ENCODE measurements at regions not wholly inside any gene's neighbourhood (a gene's known extent, or its start where the extent isn't known, plus 50 kb on each side); places are given as distances from the start of the nearest gene placed in this dataset.

GRCh38 chr13:97539651-97540610, 106.0 kb downstream of the RAP2A start:
- TF ChIP-seq FOXP2 (optimal IDR thresholded peaks at IDR 0.05; ENCODE audit: borderline replicate concordance, extremely low read depth, extremely low read length, insufficient read depth) (no peak), POLR2AphosphoS5 (IDR thresholded peaks at IDR 0.05; ENCODE audit: low read depth, low read length) (no peak)

GRCh38 chr13:97540696-97541095, 106.7 kb downstream of the RAP2A start:
- TF ChIP-seq REST (IDR thresholded peaks at IDR 0.05; ENCODE audit: insufficient read depth in 1 of 2, low read depth in 2 of 2, low read length in 2 of 2) (no peak), POLR2AphosphoS5 (IDR thresholded peaks at IDR 0.05; ENCODE audit: low read depth, low read length) (no peak), TAF1 (IDR thresholded peaks at IDR 0.05; ENCODE audit: borderline replicate concordance, insufficient read depth, low read length) (no peak), SIN3A (IDR thresholded peaks at IDR 0.05; ENCODE audit: borderline replicate concordance, insufficient read depth, low read length) (no peak), FOXP2 (optimal IDR thresholded peaks at IDR 0.05; ENCODE audit: borderline replicate concordance, extremely low read depth, extremely low read length, insufficient read depth) (no peak)

- TF ChIP-seq REST (IDR thresholded peaks at IDR 0.05; ENCODE audit: insufficient read depth in 1 of 2, low read depth in 2 of 2, low read length in 2 of 2) (no peak), TAF1 (IDR thresholded peaks at IDR 0.05; ENCODE audit: borderline replicate concordance, insufficient read depth, low read length) (no peak), FOXP2 (optimal IDR thresholded peaks at IDR 0.05; ENCODE audit: borderline replicate concordance, extremely low read depth, extremely low read length, insufficient read depth) (no peak), POLR2AphosphoS5 (IDR thresholded peaks at IDR 0.05; ENCODE audit: low read depth, low read length) (no peak), SIN3A (IDR thresholded peaks at IDR 0.05; ENCODE audit: borderline replicate concordance, insufficient read depth, low read length) (no peak)
Observed at GRCh38 chr13:97542102-97542685, 108.2 kb downstream of the RAP2A start.

GRCh38 chr13:97544031-97544765, 110.2 kb downstream of the RAP2A start:
- TF ChIP-seq POLR2AphosphoS5 (IDR thresholded peaks at IDR 0.05; ENCODE audit: low read depth, low read length) (no peak), FOXP2 (optimal IDR thresholded peaks at IDR 0.05; ENCODE audit: borderline replicate concordance, extremely low read depth, extremely low read length, insufficient read depth) (no peak), REST (IDR thresholded peaks at IDR 0.05; ENCODE audit: insufficient read depth in 1 of 2, low read depth in 2 of 2, low read length in 2 of 2) (no peak), SIN3A (IDR thresholded peaks at IDR 0.05; ENCODE audit: borderline replicate concordance, insufficient read depth, low read length) (no peak), TAF1 (IDR thresholded peaks at IDR 0.05; ENCODE audit: borderline replicate concordance, insufficient read depth, low read length) (no peak)

- TF ChIP-seq SIN3A (IDR thresholded peaks at IDR 0.05; ENCODE audit: borderline replicate concordance, insufficient read depth, low read length) (no peak), POLR2AphosphoS5 (IDR thresholded peaks at IDR 0.05; ENCODE audit: low read depth, low read length) (no peak), REST (IDR thresholded peaks at IDR 0.05; ENCODE audit: insufficient read depth in 1 of 2, low read depth in 2 of 2, low read length in 2 of 2) (no peak), FOXP2 (optimal IDR thresholded peaks at IDR 0.05; ENCODE audit: borderline replicate concordance, extremely low read depth, extremely low read length, insufficient read depth) (no peak), TAF1 (IDR thresholded peaks at IDR 0.05; ENCODE audit: borderline replicate concordance, insufficient read depth, low read length) (no peak)
Observed at GRCh38 chr13:97548138-97548537, 114.2 kb downstream of the RAP2A start.

Measured in PFSK-1 (cell line).